Ishikawa (cell line): ENCODE measurements at regions not wholly inside any gene's neighbourhood (a gene's known extent, or its start where the extent isn't known, plus 50 kb on each side); places are given as distances from the start of the nearest gene placed in this dataset.

ENCODE experiments used
- CEBPB ChIP-seq: IDR thresholded peaks from 2 replicates; pipeline ENCODE4 v1.6.1; 2012
- CREB1 ChIP-seq: IDR thresholded peaks from 2 replicates; pipeline ENCODE4 v1.6.1; 2012; ENCODE audit warnings: low read depth
- EGR1 ChIP-seq: IDR thresholded peaks from 2 replicates; pipeline ENCODE4 v1.6.1; 2012
- EP300 ChIP-seq: IDR thresholded peaks from 2 replicates; pipeline ENCODE4 v1.6.1; 2012; ENCODE audit warnings: borderline replicate concordance
- FOXM1 ChIP-seq: IDR thresholded peaks from 2 replicates; pipeline ENCODE4 v1.6.1; 2012; ENCODE audit warnings: low read depth, borderline replicate concordance
- MAX ChIP-seq: IDR thresholded peaks from 2 replicates; pipeline ENCODE4 v1.6.1; 2012
- NFIC ChIP-seq: IDR thresholded peaks from 2 replicates; pipeline ENCODE4 v1.6.1; 2012
- RAD21 ChIP-seq: IDR thresholded peaks from 2 replicates; pipeline ENCODE4 v1.6.1; 2012; ENCODE audit warnings: low read depth
- REST ChIP-seq: IDR thresholded peaks from 2 replicates; pipeline ENCODE4 v1.6.1; 2012; ENCODE audit warnings: low read depth, mild to moderate bottlenecking
- TAF1 ChIP-seq: IDR thresholded peaks from 2 replicates; pipeline ENCODE4 v1.6.1; 2012; ENCODE audit warnings: low read depth, mild to moderate bottlenecking
- TCF12 ChIP-seq: IDR thresholded peaks from 2 replicates; pipeline ENCODE4 v1.6.1; 2012; ENCODE audit warnings: low read depth
- TEAD4 ChIP-seq: IDR thresholded peaks from 2 replicates; pipeline ENCODE4 v1.6.1; 2012
- USF1 ChIP-seq: IDR thresholded peaks from 2 replicates; pipeline ENCODE4 v1.6.1; 2012
- YY1 ChIP-seq: IDR thresholded peaks from 2 replicates; pipeline ENCODE4 v1.6.1; 2012; ENCODE audit warnings: low read depth
- ZBTB7A ChIP-seq: IDR thresholded peaks from 2 replicates; pipeline ENCODE4 v1.6.1; 2012; ENCODE audit warnings: low read depth

- TF ChIP-seq MAX (no peak), TEAD4 (no peak), YY1 (no peak), USF1 (no peak), REST (no peak), TCF12 (no peak), EP300 (no peak), CREB1 (no peak), ZBTB7A (no peak), FOXM1 (no peak), RAD21 (no peak), TAF1 (no peak), EGR1 (no peak), CEBPB (no peak), NFIC (no peak)
Observed at GRCh38 chr17:49898366-49899190, 50.7 kb upstream of the TAC4 start.

GRCh38 chr17:49899191-49899485 lies 51.3 kb upstream of the TAC4 start:
- TF ChIP-seq RAD21 (peak; percentile 69), TCF12 (no peak)

GRCh38 chr17:49899588-49899987 lies 51.7 kb upstream of the TAC4 start:
- TF ChIP-seq EP300: no peak
- no peak for TF ChIP-seq TCF12
- no peak for TF ChIP-seq REST
- TF ChIP-seq NFIC: no peak

- TF ChIP-seq ZBTB7A (peak; percentile 89), EP300 (0 out of 2 replicates have a peak, but pooled peaks have one; percentile 46), TEAD4 (peak; percentile 84), NFIC (peak; percentile 81), USF1 (no peak), CREB1 (no peak), RAD21 (no peak), REST (no peak)
Observed at GRCh38 chr17:49901460-49902331, 53.8 kb upstream of the TAC4 start.

- TF ChIP-seq ZBTB7A (no peak), CEBPB (no peak), USF1 (no peak), NFIC (no peak; the same call in 1 of the 2 replicates), CREB1 (no peak), TCF12 (no peak), YY1 (no peak), TEAD4 (no peak)
Observed at GRCh38 chr17:49903523-49903922, 55.7 kb upstream of the TAC4 start.
